ENCODE measurements at regions not wholly inside any gene's neighbourhood (a gene's known extent, or its start where the extent isn't known, plus 50 kb on each side); places are given as distances from the start of the nearest gene placed in this dataset.

- intact Hi-C loops (cut with DNase I), result no loop called here
- Histone ChIP-seq H3K9me3 (ENCODE audit: control insufficient read depth in 2 of 3, insufficient read depth in 1 of 3, low read length in 3 of 3) (no peaks in the 10 kb centered on the region), H3K4me1 (ENCODE audit: control insufficient read depth in 2 of 3, insufficient read depth in 2 of 3, low read depth in 1 of 3, low read length in 3 of 3) (no peaks in the 10 kb centered on the region), H3K27me3 (ENCODE audit: control insufficient read depth, insufficient read depth, low read length) (no peaks in the 10 kb centered on the region), H3K27ac (ENCODE audit: low read depth in 2 of 2, low read length in 2 of 2) (no peak overlapping the region), H3K9ac (ENCODE audit: low read length in 3 of 3) (no peak overlapping the region), H3K4me3 (ENCODE audit: low read length in 3 of 3) (no peak overlapping the region), H3K36me3 (ENCODE audit: control insufficient read depth in 2 of 3, insufficient read depth in 3 of 3, low read length in 3 of 3) (no peaks in the 10 kb centered on the region)
- TF ChIP-seq CTCF (IDR thresholded peaks at IDR 0.05; ENCODE audit: borderline replicate concordance, extremely low read depth, insufficient read depth), result no peak
- no peak for DNase-seq
- FAIRE-seq, result no peak
Observed at GRCh38 chr13:72072261-72072660, 205.3 kb upstream of the DACH1 start.

- Histone ChIP-seq H3K27ac (ENCODE audit: low read depth in 2 of 2, low read length in 2 of 2) (no peak overlapping the region), H3K4me1 (ENCODE audit: control insufficient read depth in 2 of 3, insufficient read depth in 2 of 3, low read depth in 1 of 3, low read length in 3 of 3) (no peaks in the 10 kb centered on the region), H3K9me3 (ENCODE audit: control insufficient read depth in 2 of 3, insufficient read depth in 1 of 3, low read length in 3 of 3) (no peaks in the 10 kb centered on the region), H3K36me3 (ENCODE audit: control insufficient read depth in 2 of 3, insufficient read depth in 3 of 3, low read length in 3 of 3) (no peaks in the 10 kb centered on the region), H3K27me3 (ENCODE audit: control insufficient read depth, insufficient read depth, low read length) (no peaks in the 10 kb centered on the region), H3K9ac (ENCODE audit: low read length in 3 of 3) (no peak overlapping the region), H3K4me3 (ENCODE audit: low read length in 3 of 3) (no peak overlapping the region)
- intact Hi-C loops (cut with DNase I), result no loop called here
- no peak for FAIRE-seq
- TF ChIP-seq CTCF (IDR thresholded peaks at IDR 0.05; ENCODE audit: borderline replicate concordance, extremely low read depth, insufficient read depth), result no peak
- no peak for DNase-seq
Observed at GRCh38 chr13:72071713-72072112, 204.7 kb upstream of the DACH1 start.

DNA sequence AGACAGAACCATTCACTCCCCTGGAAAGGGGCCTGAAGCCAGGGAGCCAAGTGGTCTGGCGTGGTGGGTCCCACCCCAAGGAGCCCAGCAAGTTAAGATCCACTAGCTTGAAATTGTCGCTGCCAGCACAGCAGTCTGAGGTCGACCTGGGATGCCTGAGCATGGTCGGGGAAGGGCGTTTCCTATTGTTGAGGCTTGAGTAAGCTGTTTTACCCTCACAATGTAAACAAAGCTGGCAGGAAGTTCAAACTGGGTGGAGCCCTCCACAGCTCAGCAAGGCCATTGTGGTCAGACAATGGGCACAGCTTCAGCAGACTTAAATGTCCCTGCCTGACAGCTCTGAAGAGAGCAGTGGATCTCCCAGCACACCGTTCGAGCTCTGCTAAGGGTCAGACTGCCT is 195.6 kb upstream of the DACH1 start:
- no peaks in the 10 kb centered on the region for H3K27me3 ChIP-seq (ENCODE audit: control insufficient read depth, insufficient read depth, low read length)
- FAIRE-seq, result no peak
- H3K4me1 ChIP-seq (ENCODE audit: control insufficient read depth in 2 of 3, insufficient read depth in 2 of 3, low read depth in 1 of 3, low read length in 3 of 3), result no peaks in the 10 kb centered on the region
- H3K36me3 ChIP-seq (ENCODE audit: control insufficient read depth in 2 of 3, insufficient read depth in 3 of 3, low read length in 3 of 3), result no peaks in the 10 kb centered on the region
- intact Hi-C loops (cut with DNase I), result no loop called here
- no peaks in the 10 kb centered on the region for H3K9me3 ChIP-seq (ENCODE audit: control insufficient read depth in 2 of 3, insufficient read depth in 1 of 3, low read length in 3 of 3)
- H3K4me3 ChIP-seq (ENCODE audit: low read length in 3 of 3), result no peak overlapping the region
- TF ChIP-seq CTCF (IDR thresholded peaks at IDR 0.05; ENCODE audit: borderline replicate concordance, extremely low read depth, insufficient read depth), result no peak
- H3K9ac ChIP-seq (ENCODE audit: low read length in 3 of 3), result no peak overlapping the region
- DNase-seq, result no peak
- H3K27ac ChIP-seq (ENCODE audit: low read depth in 2 of 2, low read length in 2 of 2), result no peak overlapping the region

- no peak for DNase-seq
- no peaks in the 10 kb centered on the region for H3K36me3 ChIP-seq (ENCODE audit: control insufficient read depth in 2 of 3, insufficient read depth in 3 of 3, low read length in 3 of 3)
- H3K27me3 ChIP-seq (ENCODE audit: control insufficient read depth, insufficient read depth, low read length), result no peaks in the 10 kb centered on the region
- FAIRE-seq, result no peak
- no peak overlapping the region for H3K27ac ChIP-seq (ENCODE audit: low read depth in 2 of 2, low read length in 2 of 2)
- H3K4me3 ChIP-seq (ENCODE audit: low read length in 3 of 3), result no peak overlapping the region
- no peaks in the 10 kb centered on the region for H3K4me1 ChIP-seq (ENCODE audit: control insufficient read depth in 2 of 3, insufficient read depth in 2 of 3, low read depth in 1 of 3, low read length in 3 of 3)
- no peak for TF ChIP-seq CTCF (IDR thresholded peaks at IDR 0.05; ENCODE audit: borderline replicate concordance, extremely low read depth, insufficient read depth)
- H3K9me3 ChIP-seq (ENCODE audit: control insufficient read depth in 2 of 3, insufficient read depth in 1 of 3, low read length in 3 of 3), result no peaks in the 10 kb centered on the region
- no peak overlapping the region for H3K9ac ChIP-seq (ENCODE audit: low read length in 3 of 3)
- intact Hi-C loops (cut with DNase I), result no loop called here
Observed at GRCh38 chr13:72061613-72062012, 194.6 kb upstream of the DACH1 start.

All from kidney (tissue), 13 donors.